ENCODE measurements at regions not wholly inside any gene's neighbourhood (a gene's known extent, or its start where the extent isn't known, plus 50 kb on each side); places are given as distances from the start of the nearest gene placed in this dataset.

GRCh38 chr6:144728804-144729203 lies 443.7 kb downstream of the UTRN start:
- TF ChIP-seq, protein P1, sequence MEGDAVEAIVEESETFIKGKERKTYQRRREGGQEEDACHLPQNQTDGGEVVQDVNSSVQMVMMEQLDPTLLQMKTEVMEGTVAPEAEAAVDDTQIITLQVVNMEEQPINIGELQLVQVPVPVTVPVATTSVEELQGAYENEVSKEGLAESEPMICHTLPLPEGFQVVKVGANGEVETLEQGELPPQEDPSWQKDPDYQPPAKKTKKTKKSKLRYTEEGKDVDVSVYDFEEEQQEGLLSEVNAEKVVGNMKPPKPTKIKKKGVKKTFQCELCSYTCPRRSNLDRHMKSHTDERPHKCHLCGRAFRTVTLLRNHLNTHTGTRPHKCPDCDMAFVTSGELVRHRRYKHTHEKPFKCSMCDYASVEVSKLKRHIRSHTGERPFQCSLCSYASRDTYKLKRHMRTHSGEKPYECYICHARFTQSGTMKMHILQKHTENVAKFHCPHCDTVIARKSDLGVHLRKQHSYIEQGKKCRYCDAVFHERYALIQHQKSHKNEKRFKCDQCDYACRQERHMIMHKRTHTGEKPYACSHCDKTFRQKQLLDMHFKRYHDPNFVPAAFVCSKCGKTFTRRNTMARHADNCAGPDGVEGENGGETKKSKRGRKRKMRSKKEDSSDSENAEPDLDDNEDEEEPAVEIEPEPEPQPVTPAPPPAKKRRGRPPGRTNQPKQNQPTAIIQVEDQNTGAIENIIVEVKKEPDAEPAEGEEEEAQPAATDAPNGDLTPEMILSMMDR (IDR thresholded peaks at IDR 0.05; ENCODE audit: low read length) = no peak
- no peak for TF ChIP-seq EZH2 (IDR thresholded peaks at IDR 0.05; ENCODE audit: borderline replicate concordance, low read length)

Data from OCI-LY1 (cell line).